ENCODE measurements at regions not wholly inside any gene's neighbourhood (a gene's known extent, or its start where the extent isn't known, plus 50 kb on each side); places are given as distances from the start of the nearest gene placed in this dataset.

GRCh38 chr15:70469651-70470555 lies 293.5 kb downstream of the UACA start:
- Histone ChIP-seq H3K27me3 (no peaks in the 10 kb centered on the region), H3K4me3 (no peak overlapping the region), H3K9me3 (no peaks in the 10 kb centered on the region), H3K4me1 (peaks cover 0 to 15% (median 0%) of the 10 kb centered on the region in 4 donors), H3K27ac (no peak overlapping the region), H3K36me3 (no peaks in the 10 kb centered on the region)
- DNase-seq, result no peak
- TF ChIP-seq, protein P1, sequence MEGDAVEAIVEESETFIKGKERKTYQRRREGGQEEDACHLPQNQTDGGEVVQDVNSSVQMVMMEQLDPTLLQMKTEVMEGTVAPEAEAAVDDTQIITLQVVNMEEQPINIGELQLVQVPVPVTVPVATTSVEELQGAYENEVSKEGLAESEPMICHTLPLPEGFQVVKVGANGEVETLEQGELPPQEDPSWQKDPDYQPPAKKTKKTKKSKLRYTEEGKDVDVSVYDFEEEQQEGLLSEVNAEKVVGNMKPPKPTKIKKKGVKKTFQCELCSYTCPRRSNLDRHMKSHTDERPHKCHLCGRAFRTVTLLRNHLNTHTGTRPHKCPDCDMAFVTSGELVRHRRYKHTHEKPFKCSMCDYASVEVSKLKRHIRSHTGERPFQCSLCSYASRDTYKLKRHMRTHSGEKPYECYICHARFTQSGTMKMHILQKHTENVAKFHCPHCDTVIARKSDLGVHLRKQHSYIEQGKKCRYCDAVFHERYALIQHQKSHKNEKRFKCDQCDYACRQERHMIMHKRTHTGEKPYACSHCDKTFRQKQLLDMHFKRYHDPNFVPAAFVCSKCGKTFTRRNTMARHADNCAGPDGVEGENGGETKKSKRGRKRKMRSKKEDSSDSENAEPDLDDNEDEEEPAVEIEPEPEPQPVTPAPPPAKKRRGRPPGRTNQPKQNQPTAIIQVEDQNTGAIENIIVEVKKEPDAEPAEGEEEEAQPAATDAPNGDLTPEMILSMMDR (IDR thresholded peaks at IDR 0.05), result no peak
- TF ChIP-seq POLR2A (IDR thresholded peaks at IDR 0.05), result no peak

DNA sequence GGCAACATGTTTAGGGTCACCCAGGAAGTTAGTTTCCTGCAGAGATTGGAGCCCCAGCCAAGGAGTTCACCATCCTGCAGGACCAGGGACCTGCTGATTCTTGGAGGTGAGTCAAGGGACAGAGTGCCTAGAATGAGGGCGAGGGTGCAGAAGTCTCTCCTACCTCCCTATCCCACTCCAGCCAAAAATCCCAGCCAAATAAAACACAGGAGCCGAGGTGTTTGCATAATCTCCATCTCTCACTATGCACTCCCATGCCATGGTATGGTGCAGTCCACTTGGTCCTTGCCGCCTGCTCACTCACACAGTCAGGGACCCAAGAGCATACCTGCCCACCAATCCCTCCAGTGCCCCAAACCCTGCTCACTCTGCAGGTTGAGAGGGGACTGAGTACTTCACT lies 294.2 kb downstream of the UACA start:
- Histone ChIP-seq H3K36me3 (no peaks in the 10 kb centered on the region), H3K9me3 (no peaks in the 10 kb centered on the region), H3K27me3 (no peaks in the 10 kb centered on the region), H3K4me1 (peaks cover 0 to 9% (median 0%) of the 10 kb centered on the region in 4 donors), H3K4me3 (no peak overlapping the region), H3K27ac (no peak overlapping the region)
- TF ChIP-seq, protein P1 (IDR thresholded peaks at IDR 0.05), result no peak
- no peak for TF ChIP-seq POLR2A (IDR thresholded peaks at IDR 0.05)
- DNase-seq, result no peak

- Histone ChIP-seq H3K4me1 (no peaks in the 10 kb centered on the region), H3K4me3 (no peak overlapping the region), H3K27me3 (no peaks in the 10 kb centered on the region), H3K27ac (no peak overlapping the region), H3K36me3 (no peaks in the 10 kb centered on the region), H3K9me3 (no peaks in the 10 kb centered on the region)
- peak; percentile 62 to 86 (median 63) for DNase-seq
- no peak for TF ChIP-seq POLR2A (IDR thresholded peaks at IDR 0.05)
- TF ChIP-seq, protein P1 (IDR thresholded peaks at IDR 0.05), result peak; percentile 7 to 64 (median 56)
These were observed 296.3 kb downstream of the UACA start for GRCh38 chr15:70466895-70467529.

DNA sequence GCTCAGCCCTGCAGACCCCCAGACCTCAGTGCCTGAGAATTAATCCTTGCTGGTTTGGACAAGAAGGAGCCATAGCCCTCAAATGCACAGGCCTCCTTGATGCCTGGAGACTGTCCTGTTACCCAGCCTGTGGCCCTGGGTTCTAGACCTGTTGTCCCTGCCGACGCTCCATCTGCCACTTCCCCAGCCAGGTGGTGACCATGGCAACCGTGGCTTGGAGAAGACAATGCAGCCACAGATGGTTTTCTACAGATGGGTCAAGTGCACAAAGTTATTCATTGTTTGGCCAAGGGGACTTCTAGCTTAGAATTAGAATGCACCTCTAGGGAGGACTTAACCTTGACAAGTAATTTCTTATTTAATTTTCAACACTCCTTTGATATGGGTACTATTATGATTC lies 297.1 kb downstream of the UACA start:
- Histone ChIP-seq H3K4me3 (no peak overlapping the region), H3K27me3 (no peaks in the 10 kb centered on the region), H3K36me3 (no peaks in the 10 kb centered on the region), H3K27ac (no peak overlapping the region), H3K9me3 (no peaks in the 10 kb centered on the region), H3K4me1 (no peaks in the 10 kb centered on the region)
- TF ChIP-seq, protein P1 (IDR thresholded peaks at IDR 0.05), result no peak
- no peak for TF ChIP-seq POLR2A (IDR thresholded peaks at IDR 0.05)
- no peak for DNase-seq

DNA sequence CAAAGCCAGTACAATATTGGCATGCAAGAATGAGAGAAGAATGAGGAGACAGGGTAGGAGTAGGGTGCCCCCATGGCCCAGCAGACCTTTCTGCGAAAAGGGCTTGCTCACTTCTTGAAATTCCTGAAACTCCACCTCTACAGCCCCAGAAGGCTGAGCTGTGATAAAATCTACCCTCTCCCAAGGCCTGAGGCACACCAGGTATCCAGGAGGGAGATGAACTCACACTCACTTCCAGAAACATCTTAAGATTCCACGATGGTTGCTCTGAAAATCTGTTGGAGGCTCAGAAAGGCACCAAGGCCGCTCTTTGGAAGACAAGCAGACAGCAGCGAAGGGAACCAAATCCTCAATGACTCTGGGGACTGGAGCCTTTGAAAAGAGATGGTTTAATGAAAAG lies 297.5 kb downstream of the UACA start:
- H3K27ac ChIP-seq, result no peak overlapping the region
- no peak for TF ChIP-seq POLR2A (IDR thresholded peaks at IDR 0.05)
- TF ChIP-seq, protein P1 (IDR thresholded peaks at IDR 0.05), result no peak
- DNase-seq, result no peak
- no peaks in the 10 kb centered on the region for H3K9me3 ChIP-seq
- H3K36me3 ChIP-seq, result no peaks in the 10 kb centered on the region
- H3K4me3 ChIP-seq, result no peak overlapping the region
- H3K4me1 ChIP-seq, result no peaks in the 10 kb centered on the region
- H3K27me3 ChIP-seq, result no peaks in the 10 kb centered on the region
